Muscle of leg (tissue), 3 donors: ENCODE measurements at regions not wholly inside any gene's neighbourhood (a gene's known extent, or its start where the extent isn't known, plus 50 kb on each side); places are given as distances from the start of the nearest gene placed in this dataset.

Source experiments
- DNase-seq: peaks from one replicate; pipeline ENCODE4 v3.0.0; 2013
- H3K27ac ChIP-seq: one replicate; pipeline ENCODE4 v1.5.1; 2013; ENCODE audit warnings: mild to moderate bottlenecking, low read length, control low read depth
- H3K27me3 ChIP-seq: one replicate; pipeline ENCODE4 v1.6.1; 2013; ENCODE audit warnings: low read length; ENCODE audit not compliant: control insufficient read depth, insufficient read depth
- H3K36me3 ChIP-seq: one replicate; pipeline ENCODE4 v1.6.1; 2013; ENCODE audit warnings: low read length; ENCODE audit not compliant: control insufficient read depth, insufficient read depth
- H3K4me1 ChIP-seq: one replicate; pipeline ENCODE4 v1.6.1; 2013; ENCODE audit warnings: low read length; ENCODE audit not compliant: control insufficient read depth, insufficient read depth
- H3K4me3 ChIP-seq: one replicate; pipeline ENCODE4 v1.5.1; 2013; ENCODE audit warnings: low read length, control low read depth
- H3K9me3 ChIP-seq: replicated peaks from 2 replicates; pipeline ENCODE4 v1.6.1; 2013; ENCODE audit warnings: low read depth, low read length; ENCODE audit not compliant: control insufficient read depth
- WGBS: methylation state at CpG from one replicate; pipeline ENCODE4 v1.1.5; 2013; ENCODE audit warnings: missing lambda C conversion rate; ENCODE audit not compliant: insufficient coverage; 5-methylcytosine and 5-hydroxymethylcytosine counted together

DNA sequence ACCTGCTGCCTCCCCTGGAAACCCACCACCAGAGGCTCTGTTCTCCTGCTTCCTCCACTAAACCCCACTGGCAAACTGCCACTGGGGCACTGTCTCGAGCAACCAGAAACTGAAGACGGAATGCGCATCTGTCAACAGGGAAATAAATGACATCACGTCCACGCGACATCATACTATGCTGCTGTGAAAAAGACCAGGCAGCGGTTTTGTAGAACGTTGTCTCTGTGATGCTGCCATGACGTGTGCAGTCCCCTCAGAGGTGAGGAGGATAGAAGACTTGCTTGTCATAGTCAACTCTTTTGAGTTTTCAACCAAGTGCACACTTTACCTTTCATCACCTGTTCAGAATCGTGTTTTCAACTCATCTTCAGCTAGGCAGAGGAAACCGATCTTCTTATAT lies 203.0 kb upstream of the IGF1R start:
- whole genome bisulfite sequencing: 70% methylated on average over 9 of the region's 11 CpGs
- DNase-seq: no peak
- H3K9me3 ChIP-seq: no peaks in the 10 kb centered on the region
- H3K27me3 ChIP-seq: peaks cover 5% of the 10 kb centered on the region
- no peaks in the 10 kb centered on the region for H3K36me3 ChIP-seq
- H3K4me1 ChIP-seq: peaks cover 6% of the 10 kb centered on the region
- H3K4me3 ChIP-seq: no peak overlapping the region
- no peak overlapping the region for H3K27ac ChIP-seq

DNA sequence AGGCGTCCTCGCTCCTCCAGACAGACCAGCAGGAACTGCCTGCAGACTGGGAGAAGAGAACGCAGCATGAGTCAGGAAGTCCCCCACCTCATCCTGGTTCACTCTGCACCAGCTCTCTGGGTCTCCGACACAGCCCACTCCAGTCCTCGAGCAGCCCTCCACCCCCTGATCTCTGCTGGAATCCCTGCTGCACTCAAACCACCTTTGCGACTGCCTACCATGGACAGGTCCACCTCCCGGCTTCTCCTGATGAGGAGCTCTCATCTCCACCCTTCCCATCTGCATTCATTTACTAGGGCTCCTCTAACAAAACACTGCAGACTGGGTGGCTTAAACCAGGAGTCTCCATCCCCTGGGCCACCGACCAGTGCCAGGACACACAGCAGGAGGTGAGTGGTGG lies 202.3 kb upstream of the IGF1R start:
- no peak overlapping the region for H3K27ac ChIP-seq
- peaks cover 5% of the 10 kb centered on the region for H3K27me3 ChIP-seq
- H3K4me3 ChIP-seq: no peak overlapping the region
- no peaks in the 10 kb centered on the region for H3K9me3 ChIP-seq
- DNase-seq: no peak
- peaks cover 6% of the 10 kb centered on the region for H3K4me1 ChIP-seq
- H3K36me3 ChIP-seq: no peaks in the 10 kb centered on the region
- 80% methylated on average over 8 of the region's 8 CpGs for WGBS

DNA sequence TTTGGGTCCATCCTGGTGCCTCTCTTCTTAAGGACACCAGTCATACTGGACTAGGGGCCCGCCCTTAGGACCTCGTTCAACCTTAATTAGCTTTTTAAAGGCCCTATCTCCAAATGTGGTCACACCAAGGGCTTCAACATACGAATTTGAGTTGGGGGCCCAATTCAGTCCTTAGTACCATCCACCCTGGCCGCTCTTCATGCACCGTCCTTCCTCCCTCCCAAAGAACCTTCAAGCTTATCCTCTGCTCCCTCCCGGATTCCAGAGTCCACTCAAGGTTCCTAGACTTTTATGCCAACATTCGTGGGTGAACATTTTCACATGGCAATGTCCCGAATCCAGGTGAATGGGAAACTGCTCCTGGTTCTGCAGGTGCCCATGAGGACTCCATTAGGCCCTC lies 201.3 kb upstream of the IGF1R start:
- WGBS: 75% methylated on average over 8 of the region's 8 CpGs

DNA sequence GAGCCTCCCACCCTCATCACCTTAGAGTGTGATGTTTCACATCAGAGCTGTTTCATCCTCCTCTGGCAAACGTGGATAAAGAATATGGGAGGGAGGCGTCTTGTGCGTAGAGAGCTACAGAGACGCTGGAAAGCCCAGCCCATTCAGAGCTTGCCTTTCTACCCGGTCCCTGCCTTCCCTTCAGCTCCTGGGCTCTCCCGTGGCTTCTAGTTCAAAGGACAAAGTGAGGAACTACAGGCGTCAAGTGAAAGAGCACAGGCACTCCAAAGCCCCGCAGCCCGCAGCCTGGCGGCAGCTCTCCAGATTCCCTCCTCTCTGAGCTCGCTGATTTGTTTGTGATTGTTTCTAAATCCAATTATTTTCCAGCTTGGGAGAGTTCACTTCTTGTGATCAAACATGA lies 197.1 kb upstream of the IGF1R start:
- WGBS: 25% methylated on average over 3 of the region's 11 CpGs
- Histone ChIP-seq H3K4me3 (no peak overlapping the region), H3K27ac (no peak overlapping the region)

More for the DNA sequence above, 201.3 kb upstream of the IGF1R start:
- no peaks in the 10 kb centered on the region for H3K36me3 ChIP-seq
- H3K27ac ChIP-seq: no peak overlapping the region
- H3K9me3 ChIP-seq: no peaks in the 10 kb centered on the region
- H3K4me3 ChIP-seq: no peak overlapping the region
- peaks cover 6% of the 10 kb centered on the region for H3K4me1 ChIP-seq
- H3K27me3 ChIP-seq: peaks cover 5% of the 10 kb centered on the region
- no peak for DNase-seq

DNA sequence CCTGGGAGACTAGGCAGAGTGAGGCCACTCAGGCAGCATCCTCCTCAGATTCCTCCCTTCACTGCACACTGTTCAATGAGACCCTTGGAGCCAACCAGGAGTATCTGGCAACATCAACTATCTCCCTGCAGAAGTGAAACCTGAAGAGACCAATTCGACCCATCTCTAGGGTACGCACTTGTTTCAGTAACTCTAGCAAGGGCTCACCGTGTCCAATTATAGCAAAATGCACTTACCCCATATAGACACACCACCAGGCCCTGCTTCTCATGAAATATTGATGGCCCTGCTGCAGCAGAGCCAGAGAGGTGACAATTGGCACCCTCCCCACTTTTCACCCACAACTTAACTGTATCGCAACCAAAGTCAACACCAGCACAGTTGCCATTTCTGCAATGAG lies 196.1 kb upstream of the IGF1R start:
- WGBS: 96% methylated on average over 4 of the region's 4 CpGs
- Histone ChIP-seq H3K4me1 (no peaks in the 10 kb centered on the region), H3K36me3 (no peaks in the 10 kb centered on the region), H3K9me3 (no peaks in the 10 kb centered on the region), H3K27me3 (no peaks in the 10 kb centered on the region), H3K4me3 (no peak overlapping the region), H3K27ac (no peak overlapping the region)
- no peak for DNase-seq

More for the DNA sequence above, 197.1 kb upstream of the IGF1R start:
- Histone ChIP-seq H3K9me3 (no peaks in the 10 kb centered on the region), H3K36me3 (no peaks in the 10 kb centered on the region), H3K4me1 (no peaks in the 10 kb centered on the region), H3K27me3 (no peaks in the 10 kb centered on the region)
- DNase-seq: no peak

DNA sequence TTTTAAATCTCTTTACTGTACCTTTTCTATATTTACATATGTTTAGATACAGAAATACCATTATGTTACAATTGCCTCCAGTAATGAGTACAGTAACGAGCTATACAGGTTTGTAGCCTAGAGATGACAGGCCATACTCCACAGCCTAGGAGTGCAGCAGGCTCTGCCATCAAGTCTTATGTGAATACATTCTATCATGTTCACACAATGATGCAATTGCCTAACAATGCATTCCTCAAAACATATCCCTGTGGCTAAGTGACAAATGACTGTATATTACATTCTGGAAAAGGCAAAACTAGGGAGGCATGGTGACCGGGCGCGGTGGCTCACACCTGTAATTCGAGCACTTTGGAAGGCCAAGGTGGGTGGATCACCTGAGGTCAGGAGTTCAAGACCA lies 192.4 kb upstream of the IGF1R start:
- H3K27me3 ChIP-seq: no peaks in the 10 kb centered on the region
- no peak overlapping the region for H3K4me3 ChIP-seq
- DNase-seq: no peak
- H3K36me3 ChIP-seq: no peaks in the 10 kb centered on the region
- H3K27ac ChIP-seq: no peak overlapping the region
- H3K9me3 ChIP-seq: no peaks in the 10 kb centered on the region
- no peaks in the 10 kb centered on the region for H3K4me1 ChIP-seq
- WGBS: no CpG with 5 or more reads among the region's 5 CpGs

DNA sequence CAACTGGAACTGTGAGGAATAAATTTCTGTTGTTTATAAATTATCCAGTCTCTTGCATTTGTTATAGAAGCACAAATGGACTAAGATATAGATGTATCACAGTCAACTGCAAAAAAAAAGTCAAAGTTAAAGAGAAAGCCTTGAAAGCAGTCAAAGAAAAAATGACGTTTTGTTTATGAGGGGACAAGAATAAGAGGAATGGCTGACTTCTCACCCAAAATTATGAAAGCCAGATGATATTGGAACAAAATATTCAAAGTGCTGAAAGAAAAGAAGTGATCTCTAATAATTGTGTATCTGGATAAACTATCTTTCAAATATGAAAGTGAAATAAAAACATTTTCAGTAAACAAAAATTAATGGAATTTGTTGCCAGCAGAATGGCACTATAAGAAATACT lies 171.8 kb upstream of the IGF1R start:
- no peak overlapping the region for H3K4me3 ChIP-seq
- no peaks in the 10 kb centered on the region for H3K27me3 ChIP-seq
- peaks cover 5% of the 10 kb centered on the region for H3K9me3 ChIP-seq
- no peaks in the 10 kb centered on the region for H3K4me1 ChIP-seq
- WGBS: no CpG with 5 or more reads among the region's 1 CpG
- H3K36me3 ChIP-seq: no peaks in the 10 kb centered on the region
- H3K27ac ChIP-seq: no peak overlapping the region
- DNase-seq: no peak

DNA sequence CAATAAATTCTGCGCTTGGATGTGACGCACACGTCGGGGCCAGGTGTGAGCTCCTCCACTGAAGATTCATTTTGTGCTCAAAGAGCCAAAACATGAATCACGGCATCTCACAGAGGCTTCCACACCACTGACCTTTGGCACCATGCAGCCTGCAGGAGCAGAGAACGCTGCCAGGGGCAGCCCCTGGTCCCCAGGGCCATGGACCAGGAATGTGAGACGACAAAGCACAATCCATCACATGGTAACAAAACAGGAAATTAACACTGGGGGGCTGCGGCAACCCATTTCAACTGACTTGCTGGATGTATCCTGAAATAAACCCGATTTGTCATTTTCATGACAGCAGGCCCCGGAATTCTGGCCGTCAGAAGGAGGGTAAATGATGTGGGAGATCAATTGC lies 167.5 kb upstream of the IGF1R start:
- 42% methylated on average over 8 of the region's 11 CpGs for WGBS
- Histone ChIP-seq H3K27ac (no peak overlapping the region), H3K4me1 (no peaks in the 10 kb centered on the region), H3K9me3 (peaks cover 13% of the 10 kb centered on the region), H3K4me3 (no peak overlapping the region), H3K27me3 (no peaks in the 10 kb centered on the region), H3K36me3 (no peaks in the 10 kb centered on the region)
- no peak for DNase-seq

DNA sequence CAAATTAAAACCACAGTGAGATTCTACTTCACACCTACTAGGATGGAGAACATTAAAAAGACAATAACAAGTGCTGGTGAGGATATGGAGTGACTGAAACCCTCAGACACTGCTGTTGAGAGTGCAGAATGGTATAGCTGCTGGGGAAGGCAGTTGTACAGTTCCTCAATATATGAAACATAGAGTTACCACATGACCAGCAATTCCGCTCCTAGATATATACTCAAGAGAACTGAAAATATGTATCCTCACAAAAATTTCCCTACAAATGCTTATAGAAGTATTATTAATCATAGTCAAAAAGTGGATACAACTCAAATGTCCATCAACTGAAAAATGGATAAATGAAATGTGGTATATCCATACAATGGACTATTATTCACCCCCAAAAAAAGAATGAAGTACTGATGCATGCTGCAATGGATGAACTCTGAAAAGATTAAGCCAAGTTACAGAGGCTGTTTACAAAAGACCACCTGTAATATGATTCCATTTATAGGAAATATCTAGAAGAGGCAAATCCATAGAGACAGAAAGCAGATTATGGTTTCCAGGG lies 164.7 kb upstream of the IGF1R start:
- H3K9me3 ChIP-seq: peaks cover 9% of the 10 kb centered on the region
- no peaks in the 10 kb centered on the region for H3K36me3 ChIP-seq
- no peak overlapping the region for H3K4me3 ChIP-seq
- H3K27me3 ChIP-seq: no peaks in the 10 kb centered on the region
- DNase-seq: no peak
- no peak overlapping the region for H3K27ac ChIP-seq
- no CpG with 5 or more reads among the region's 1 CpG for WGBS
- H3K4me1 ChIP-seq: no peaks in the 10 kb centered on the region

DNA sequence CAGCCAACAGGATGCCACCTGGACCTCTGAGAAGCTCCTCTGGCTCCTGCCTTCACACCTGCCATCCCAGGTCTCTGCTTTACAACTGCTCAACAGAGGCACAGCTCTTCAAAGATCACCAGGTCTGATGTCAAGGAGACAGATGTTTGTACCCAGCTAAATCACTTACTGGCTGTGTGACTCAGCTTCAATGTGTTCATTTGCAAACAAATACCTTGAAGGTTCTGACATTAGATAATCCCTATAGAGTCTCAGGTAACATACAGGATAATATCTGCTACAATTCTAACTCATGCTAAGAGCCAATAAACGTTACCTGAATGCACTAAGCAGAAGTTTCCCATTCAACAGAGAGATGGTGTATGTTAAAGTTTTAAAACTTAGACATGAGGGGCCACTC lies 163.4 kb upstream of the IGF1R start:
- H3K4me1 ChIP-seq: no peaks in the 10 kb centered on the region
- DNase-seq: no peak
- no peak overlapping the region for H3K27ac ChIP-seq
- H3K27me3 ChIP-seq: no peaks in the 10 kb centered on the region
- H3K4me3 ChIP-seq: no peak overlapping the region
- no peaks in the 10 kb centered on the region for H3K36me3 ChIP-seq
- WGBS: no CpG with 5 or more reads among the region's 1 CpG
- H3K9me3 ChIP-seq: peaks cover 9% of the 10 kb centered on the region

DNA sequence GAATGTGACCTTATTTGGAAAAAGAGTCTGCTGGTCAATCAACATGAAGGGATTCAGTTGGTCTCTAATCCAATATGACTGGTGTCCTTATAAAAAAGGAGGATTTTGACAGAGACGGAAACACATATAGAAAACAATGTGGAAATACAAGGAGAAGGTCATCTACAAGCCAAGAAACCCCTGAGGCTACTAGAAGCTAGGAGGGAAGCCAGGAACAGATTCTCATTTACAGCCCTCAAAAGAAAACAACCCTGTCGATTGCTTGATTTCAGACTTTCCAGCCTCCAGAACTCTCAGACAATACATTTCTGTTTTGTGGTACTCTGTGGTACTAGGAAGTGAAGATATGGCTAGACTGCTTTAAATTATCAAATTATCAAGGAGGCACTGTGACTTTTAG lies 162.9 kb upstream of the IGF1R start:
- Histone ChIP-seq H3K4me3 (no peak overlapping the region), H3K4me1 (no peaks in the 10 kb centered on the region), H3K9me3 (peaks cover 9% of the 10 kb centered on the region), H3K27me3 (no peaks in the 10 kb centered on the region), H3K27ac (no peak overlapping the region), H3K36me3 (no peaks in the 10 kb centered on the region)
- no peak for DNase-seq
- no CpG with 5 or more reads among the region's 2 CpGs for WGBS
